H1 (cell line): ENCODE measurements at regions not wholly inside any gene's neighbourhood (a gene's known extent, or its start where the extent isn't known, plus 50 kb on each side); places are given as distances from the start of the nearest gene placed in this dataset.

Source experiments
- CTCF ChIP-seq, 3 experiments: IDR thresholded peaks; 1 replicate in 2 of 3; 2 replicates in 1 of 3; pipeline versions ENCODE4 v1.5.1 to v1.6.1; 2011; ENCODE audit warnings: low read length in 3 of 3, mild to moderate bottlenecking in 3 of 3, inconsistent platforms in 2 of 3, low read depth in 1 of 3, moderate library complexity in 1 of 3; ENCODE audit not compliant: insufficient read depth in 1 of 3; ENCODE audit errors: control extremely low read depth in 1 of 3
- FOSL1 ChIP-seq: IDR thresholded peaks from 2 replicates; pipeline ENCODE4 v1.6.1; 2011; ENCODE audit warnings: mild to moderate bottlenecking, low read depth, low read length, moderate library complexity; ENCODE audit not compliant: insufficient read depth
- GABPA ChIP-seq: IDR thresholded peaks from 2 replicates; pipeline ENCODE4 v1.6.1; 2011; ENCODE audit warnings: mild to moderate bottlenecking, low read length, moderate library complexity, borderline replicate concordance; ENCODE audit not compliant: insufficient read depth
- HDAC2 ChIP-seq, 2 experiments: fragments of 300-600 bp in 1 of 2; sonication (generic) in 1 of 2; IDR thresholded peaks; 2 replicates each; pipeline ENCODE4 v1.6.1; 2011 to 2012; ENCODE audit warnings: low read depth in 2 of 2, low read length in 2 of 2, mild to moderate bottlenecking in 2 of 2, moderate library complexity in 2 of 2, borderline replicate concordance in 1 of 2, inconsistent platforms in 1 of 2
- JUND ChIP-seq: IDR thresholded peaks from 2 replicates; pipeline ENCODE4 v1.6.1; 2011; ENCODE audit warnings: mild to moderate bottlenecking, improper control_type of control experiment, low read length
- KDM1A ChIP-seq: fragments of 200-600, 300-600 bp; sonication (generic); IDR thresholded peaks from 2 replicates; pipeline ENCODE4 v1.7.1; 2016; ENCODE audit warnings: mild to moderate bottlenecking, low read length, borderline replicate concordance
- RAD21 ChIP-seq, 2 experiments: IDR thresholded peaks in 1 of 2; conservative IDR thresholded peaks in 1 of 2; 2 replicates each; pipeline ENCODE4 v1.6.1; 2011; ENCODE audit warnings: low read depth in 2 of 2, low read length in 2 of 2, improper control_type of control experiment in 1 of 2, inconsistent platforms in 1 of 2, mild to moderate bottlenecking in 1 of 2, moderate library complexity in 1 of 2
- SP1 ChIP-seq: IDR thresholded peaks from 2 replicates; pipeline ENCODE4 v1.6.1; 2011; ENCODE audit warnings: low read depth, low read length
- TAF1 ChIP-seq: IDR thresholded peaks from 2 replicates; pipeline ENCODE4 v1.6.1; 2011; ENCODE audit warnings: mild to moderate bottlenecking, low read depth, low read length

- TF ChIP-seq CTCF (IDR thresholded peaks at IDR 0.05; ENCODE audit: control extremely low read depth in 1 of 3, insufficient read depth in 1 of 3, low read depth in 1 of 3, low read length in 3 of 3): no peak
- TF ChIP-seq TAF1: no peak
- TF ChIP-seq JUND: no peak
- TF ChIP-seq SP1: no peak
- TF ChIP-seq RAD21 (IDR thresholded peaks at IDR 0.05 in 1 of 2, conservative IDR thresholded peaks at IDR 0.05 in 1 of 2; ENCODE audit: low read depth in 2 of 2, low read length in 2 of 2): no peak
- TF ChIP-seq GABPA: no peak
- TF ChIP-seq HDAC2 (IDR thresholded peaks at IDR 0.05; ENCODE audit: borderline replicate concordance in 1 of 2, low read depth in 2 of 2, low read length in 2 of 2): no peak
- TF ChIP-seq FOSL1: no peak
- TF ChIP-seq KDM1A: no peak
These were observed 864.2 kb upstream of the MGAT4C start for GRCh38 chr12:87120440-87120839.
